GM12891 (cell line): ENCODE measurements at regions not wholly inside any gene's neighbourhood (a gene's known extent, or its start where the extent isn't known, plus 50 kb on each side); places are given as distances from the start of the nearest gene placed in this dataset.

Source experiments
- POLR2A ChIP-seq: IDR thresholded peaks from 2 replicates; pipeline ENCODE4 v1.6.1; 2011; ENCODE audit warnings: low read depth, low read length, control low read depth
- POLR2AphosphoS5 ChIP-seq: IDR thresholded peaks from 2 replicates; pipeline ENCODE4 v1.6.1; 2011; ENCODE audit warnings: low read depth, low read length, control low read depth
- TAF1 ChIP-seq: IDR thresholded peaks from 2 replicates; pipeline ENCODE4 v1.6.1; 2011; ENCODE audit warnings: low read depth, low read length, control low read depth

- no peak for TF ChIP-seq POLR2A
- no peak for TF ChIP-seq POLR2AphosphoS5
- no peak for TF ChIP-seq TAF1
Observed at GRCh38 chr15:101543431-101543830, 53.9 kb upstream of the PCSK6 start.
